Neuronal stem cell (in vitro differentiated cells): ENCODE measurements at regions not wholly inside any gene's neighbourhood (a gene's known extent, or its start where the extent isn't known, plus 50 kb on each side); places are given as distances from the start of the nearest gene placed in this dataset.

Experiments
- DNase-seq: peaks from one replicate; pipeline ENCODE4 v3.0.0-alpha.2; 2013; ENCODE audit warnings: low spot score
- H2AFZ ChIP-seq: one replicate; pipeline ENCODE4 v1.6.1; 2013; ENCODE audit warnings: mild to moderate bottlenecking, low read length, inconsistent platforms
- H2AK5ac ChIP-seq: 2 replicates; pipeline ENCODE4 v1.6.1; 2013; ENCODE audit warnings: low read depth, mild to moderate bottlenecking, inconsistent platforms, low read length, moderate library complexity, mixed read lengths
- H2BK120ac ChIP-seq: 2 replicates; pipeline ENCODE4 v1.6.1; 2013; ENCODE audit warnings: low read depth, mild to moderate bottlenecking, inconsistent platforms, low read length, moderate library complexity, mixed read lengths
- H2BK12ac ChIP-seq: one replicate; pipeline ENCODE4 v1.6.1; 2013; ENCODE audit warnings: low read length, inconsistent platforms
- H2BK15ac ChIP-seq: 2 replicates; pipeline ENCODE4 v1.6.1; 2013; ENCODE audit warnings: mild to moderate bottlenecking, low read length, inconsistent platforms, mixed read lengths
- H2BK5ac ChIP-seq: one replicate; pipeline ENCODE4 v1.6.1; 2013; ENCODE audit warnings: inconsistent platforms, mild to moderate bottlenecking, low read length, moderate library complexity
- H3K14ac ChIP-seq: one replicate; pipeline ENCODE4 v1.6.1; 2013; ENCODE audit warnings: low read length, inconsistent platforms
- H3K18ac ChIP-seq: 2 replicates; pipeline ENCODE4 v1.6.1; 2013; ENCODE audit warnings: low read length, inconsistent platforms
- H3K23ac ChIP-seq: 2 replicates; pipeline ENCODE4 v1.6.1; 2013; ENCODE audit warnings: low read depth, mild to moderate bottlenecking, mixed read lengths, low read length, inconsistent platforms; ENCODE audit not compliant: poor library complexity
- H3K27ac ChIP-seq: replicated peaks from 3 replicates; pipeline ENCODE4 v1.5.1; 2013; ENCODE audit warnings: low read length, inconsistent platforms
- H3K27me3 ChIP-seq, 3 experiments: 2 replicates each; pipeline ENCODE4 v1.6.1; 2013; ENCODE audit warnings: low read length in 3 of 3, mild to moderate bottlenecking in 2 of 3, inconsistent platforms in 1 of 3, low read depth in 1 of 3, mixed read lengths in 1 of 3, moderate library complexity in 1 of 3; ENCODE audit not compliant: control insufficient read depth in 3 of 3, insufficient read depth in 3 of 3
- H3K36me3 ChIP-seq, 2 donors: replicated peaks in 1 of 2; 2 replicates each; pipeline ENCODE4 v1.6.1; 2013; ENCODE audit warnings: low read length in 2 of 2; ENCODE audit not compliant: control insufficient read depth in 2 of 2, insufficient read depth in 2 of 2
- H3K4ac ChIP-seq: 2 replicates; pipeline ENCODE4 v1.6.1; 2013; ENCODE audit warnings: inconsistent platforms, mild to moderate bottlenecking, low read length, moderate library complexity
- H3K4me1 ChIP-seq, 2 donors: 1 replicate in 1 of 2; 2 replicates in 1 of 2; pipeline ENCODE4 v1.6.1; 2013; ENCODE audit warnings: low read length in 2 of 2, low read depth in 1 of 2; ENCODE audit not compliant: control insufficient read depth in 2 of 2, insufficient read depth in 1 of 2
- H3K4me2 ChIP-seq: one replicate; pipeline ENCODE4 v1.6.1; 2013; ENCODE audit warnings: mild to moderate bottlenecking, low read length, inconsistent platforms; ENCODE audit not compliant: insufficient read depth, poor library complexity, severe bottlenecking
- H3K4me3 ChIP-seq, 2 donors: 2 replicates each; pipeline ENCODE4 v1.5.1; 2013; ENCODE audit warnings: low read length in 2 of 2, mild to moderate bottlenecking in 2 of 2, inconsistent platforms in 1 of 2, moderate library complexity in 1 of 2
- H3K79me1 ChIP-seq: one replicate; pipeline ENCODE4 v1.6.1; 2013; ENCODE audit warnings: low read depth, mild to moderate bottlenecking, inconsistent platforms, low read length, moderate library complexity
- H3K9ac ChIP-seq: one replicate; pipeline ENCODE4 v1.6.1; 2013; ENCODE audit warnings: mild to moderate bottlenecking, low read depth, low read length, inconsistent platforms; ENCODE audit not compliant: poor library complexity
- H3K9me3 ChIP-seq, 2 donors: replicated peaks in 1 of 2; 2 replicates each; pipeline versions ENCODE3 to v1.6.1; 2013; ENCODE audit warnings: low read length in 2 of 2, mild to moderate bottlenecking in 2 of 2, inconsistent platforms in 1 of 2, low read depth in 1 of 2, mixed read lengths in 1 of 2, moderate library complexity in 1 of 2; ENCODE audit not compliant: control insufficient read depth in 2 of 2, insufficient read depth in 1 of 2
- H4K8ac ChIP-seq: one replicate; pipeline ENCODE4 v1.6.1; 2013; ENCODE audit warnings: low read depth, mild to moderate bottlenecking, inconsistent platforms, low read length, moderate library complexity
- H4K91ac ChIP-seq: one replicate; pipeline ENCODE4 v1.6.1; 2013; ENCODE audit warnings: low read length, low read depth, mild to moderate bottlenecking, inconsistent platforms; ENCODE audit not compliant: poor library complexity
- WGBS, 2 donors: extraction: QIAGEN DNeasy Blood & Tissue Kit; methylation state at CpG; one replicate each; pipeline ENCODE4 v1.1.7; 2013; ENCODE audit warnings: missing lambda C conversion rate in 2 of 2, mixed read lengths in 1 of 2; ENCODE audit not compliant: insufficient read length in 2 of 2, insufficient replicate concordance in 1 of 2; ENCODE audit errors: extremely low coverage in 2 of 2; 5-methylcytosine and 5-hydroxymethylcytosine counted together

GRCh38 chr16:65837464-65837863, 529.0 kb upstream of the CDH5 start:
- Histone ChIP-seq H3K36me3 (no peaks in the 10 kb centered on the region), H3K4ac (no peak overlapping the region), H3K4me2 (no peak overlapping the region), H3K14ac (no peak overlapping the region), H2BK120ac (no peak overlapping the region), H3K9ac (no peak overlapping the region), H3K9me3 (no peaks in the 10 kb centered on the region), H3K18ac (no peak overlapping the region), H2BK12ac (no peak overlapping the region), H2BK15ac (no peak overlapping the region), H3K27ac (no peak overlapping the region), H3K79me1 (no peaks in the 10 kb centered on the region), H3K4me1 (no peaks in the 10 kb centered on the region), H4K8ac (no peak overlapping the region), H2AFZ (no peak overlapping the region), H4K91ac (no peak overlapping the region), H2BK5ac (no peak overlapping the region), H2AK5ac (no peak overlapping the region), H3K27me3 (no peaks in the 10 kb centered on the region), H3K4me3 (no peak overlapping the region), H3K23ac (no peak overlapping the region)
- DNase-seq, result no peak
- no CpG with 5 or more reads among the region's 3 CpGs for WGBS, 2 donors

- H3K4me1 ChIP-seq, result peaks cover 0 to 2% of the 10 kb centered on the region in 2 donors
- H3K9me3 ChIP-seq, result no peaks in the 10 kb centered on the region
- no peak overlapping the region for H3K4me3 ChIP-seq
- no peak overlapping the region for H3K9ac ChIP-seq
- no peak overlapping the region for H2BK120ac ChIP-seq
- H2BK5ac ChIP-seq, result no peak overlapping the region
- H3K18ac ChIP-seq, result no peak overlapping the region
- H3K14ac ChIP-seq, result no peak overlapping the region
- no peaks in the 10 kb centered on the region for H3K79me1 ChIP-seq
- H3K36me3 ChIP-seq, result no peaks in the 10 kb centered on the region
- no peak for DNase-seq
- H2AK5ac ChIP-seq, result no peak overlapping the region
- no peak overlapping the region for H2AFZ ChIP-seq
- H2BK12ac ChIP-seq, result no peak overlapping the region
- no peak overlapping the region for H4K91ac ChIP-seq
- no peak overlapping the region for H3K27ac ChIP-seq
- no peak overlapping the region for H3K4me2 ChIP-seq
- no peak overlapping the region for H3K23ac ChIP-seq
- H2BK15ac ChIP-seq, result no peak overlapping the region
- no peaks in the 10 kb centered on the region for H3K27me3 ChIP-seq
- no peak overlapping the region for H3K4ac ChIP-seq
- no peak overlapping the region for H4K8ac ChIP-seq
These were observed 531.8 kb upstream of the CDH5 start for GRCh38 chr16:65834688-65835087.

GRCh38 chr16:65833171-65833871, 533.2 kb upstream of the CDH5 start:
- Histone ChIP-seq H3K4me2 (no peak overlapping the region), H2AK5ac (no peak overlapping the region), H3K27ac (no peak overlapping the region), H3K9ac (no peak overlapping the region), H3K18ac (no peak overlapping the region), H2BK5ac (no peak overlapping the region), H3K4ac (no peak overlapping the region), H3K4me1 (peaks cover 0 to 2% of the 10 kb centered on the region in 2 donors), H3K79me1 (no peaks in the 10 kb centered on the region), H3K14ac (no peak overlapping the region), H3K27me3 (no peaks in the 10 kb centered on the region), H3K9me3 (no peaks in the 10 kb centered on the region), H3K36me3 (no peaks in the 10 kb centered on the region), H2BK120ac (no peak overlapping the region), H2BK12ac (no peak overlapping the region), H2AFZ (no peak overlapping the region), H3K23ac (no peak overlapping the region), H4K8ac (no peak overlapping the region), H4K91ac (no peak overlapping the region), H3K4me3 (no peak overlapping the region), H2BK15ac (no peak overlapping the region)
- no CpG with 5 or more reads among the region's 4 CpGs for WGBS, 2 donors
- no peak for DNase-seq

- Histone ChIP-seq H3K18ac (no peak overlapping the region), H2BK120ac (no peak overlapping the region), H3K9ac (no peak overlapping the region), H2AFZ (no peak overlapping the region), H3K23ac (no peak overlapping the region), H3K4me1 (peaks cover 0 to 2% of the 10 kb centered on the region in 2 donors), H3K79me1 (no peaks in the 10 kb centered on the region), H3K9me3 (no peaks in the 10 kb centered on the region), H2AK5ac (no peak overlapping the region), H4K91ac (no peak overlapping the region), H3K4me3 (no peak overlapping the region), H3K27me3 (no peaks in the 10 kb centered on the region), H2BK12ac (no peak overlapping the region), H2BK5ac (no peak overlapping the region), H3K14ac (no peak overlapping the region), H4K8ac (no peak overlapping the region), H3K4ac (no peak overlapping the region), H3K36me3 (no peaks in the 10 kb centered on the region), H3K27ac (no peak overlapping the region), H2BK15ac (no peak overlapping the region), H3K4me2 (no peak overlapping the region)
- no peak for DNase-seq
- no CpG with 5 or more reads among the region's 1 CpG for WGBS, 2 donors
These were observed 533.8 kb upstream of the CDH5 start for GRCh38 chr16:65832679-65833078.
